GM12872 (cell line): ENCODE measurements at regions not wholly inside any gene's neighbourhood (a gene's known extent, or its start where the extent isn't known, plus 50 kb on each side); places are given as distances from the start of the nearest gene placed in this dataset.

Experiments
- CTCF ChIP-seq: IDR thresholded peaks from 3 replicates; pipeline ENCODE4 v1.5.1; 2011; ENCODE audit warnings: low read depth, mild to moderate bottlenecking, low read length, moderate library complexity; ENCODE audit not compliant: insufficient read depth

GRCh38 chr9:78422309-78422708, 125.4 kb downstream of the PSAT1 start:
- TF ChIP-seq CTCF, result no peak

GRCh38 chr9:78424299-78424698, 127.4 kb downstream of the PSAT1 start:
- TF ChIP-seq CTCF, result no peak

- TF ChIP-seq CTCF, result no peak
Measured at GRCh38 chr9:78428640-78429039, 131.7 kb downstream of the PSAT1 start.

GRCh38 chr9:78430387-78430786, 133.5 kb downstream of the PSAT1 start:
- no peak for TF ChIP-seq CTCF

GRCh38 chr9:78436873-78437272, 139.9 kb downstream of the PSAT1 start:
- TF ChIP-seq CTCF, result no peak

- TF ChIP-seq CTCF, result no peak
Measured at GRCh38 chr9:78437296-78437695, 140.4 kb downstream of the PSAT1 start.

- TF ChIP-seq CTCF, result no peak
Measured at GRCh38 chr9:78437806-78438205, 140.9 kb downstream of the PSAT1 start.

- no peak for TF ChIP-seq CTCF
Measured at GRCh38 chr9:78438211-78438610, 141.3 kb downstream of the PSAT1 start.
